ENCODE measurements at regions not wholly inside any gene's neighbourhood (a gene's known extent, or its start where the extent isn't known, plus 50 kb on each side); places are given as distances from the start of the nearest gene placed in this dataset.

DNA sequence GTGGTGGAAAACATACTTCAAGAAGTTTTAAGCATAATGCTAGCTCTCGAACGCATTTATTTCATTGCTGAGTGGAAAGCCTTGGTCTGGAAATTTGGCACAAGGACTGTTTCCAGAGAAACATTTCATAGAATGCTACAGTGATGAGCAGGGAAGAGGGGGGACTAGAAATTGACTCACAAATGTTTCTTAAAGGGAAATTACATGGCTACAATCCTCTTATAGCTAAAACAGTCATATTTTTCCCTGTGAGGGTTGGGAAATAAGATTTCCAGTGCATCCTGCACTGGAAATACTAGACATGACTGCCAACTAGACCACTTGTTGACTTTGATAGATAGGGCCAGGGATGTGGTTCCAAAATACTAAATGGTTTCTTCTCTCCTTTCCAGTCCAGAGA, 197.3 kb upstream of the RGS6 start:
- Histone ChIP-seq H3K4me1 (ENCODE audit: control insufficient read depth in 1 of 2, insufficient read depth in 2 of 2, low read length in 2 of 2) (no peaks in the 10 kb centered on the region), H3K4me3 (ENCODE audit: low read depth in 1 of 2, low read length in 2 of 2) (no peak overlapping the region), H3K9me3 (ENCODE audit: control insufficient read depth in 1 of 2, low read length in 2 of 2) (no peaks in the 10 kb centered on the region), H3K27ac (ENCODE audit: low read length) (no peak overlapping the region), H3K36me3 (ENCODE audit: control insufficient read depth in 1 of 2, insufficient read depth in 2 of 2, low read length in 2 of 2) (peaks cover 51 to 63% of the 10 kb centered on the region in 2 donors), H3K27me3 (ENCODE audit: low read depth, low read length) (no peaks in the 10 kb centered on the region)

DNA sequence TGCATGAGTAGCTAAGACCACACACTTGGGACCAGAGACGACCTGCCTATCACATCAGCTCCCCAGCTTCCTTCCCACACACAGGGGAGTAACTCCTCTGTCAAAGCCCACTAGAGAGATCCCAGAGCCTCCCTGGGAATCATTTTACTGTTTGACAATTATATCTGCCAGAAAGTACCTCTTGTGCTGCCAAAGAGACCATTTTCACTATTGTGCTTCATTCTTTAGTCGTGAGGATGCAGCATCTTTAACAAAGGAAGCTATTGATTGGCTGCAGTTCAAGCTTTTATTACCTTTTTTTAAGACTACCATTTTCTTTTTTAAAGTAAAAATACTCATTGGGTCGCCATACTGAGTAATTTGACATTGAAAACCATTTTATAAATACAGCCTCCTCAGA, 194.5 kb upstream of the RGS6 start:
- no peaks in the 10 kb centered on the region for H3K4me1 ChIP-seq (ENCODE audit: control insufficient read depth in 1 of 2, insufficient read depth in 2 of 2, low read length in 2 of 2)
- no peaks in the 10 kb centered on the region for H3K9me3 ChIP-seq (ENCODE audit: control insufficient read depth in 1 of 2, low read length in 2 of 2)
- no peak overlapping the region for H3K27ac ChIP-seq (ENCODE audit: low read length)
- H3K27me3 ChIP-seq (ENCODE audit: low read depth, low read length): no peaks in the 10 kb centered on the region
- H3K4me3 ChIP-seq (ENCODE audit: low read depth in 1 of 2, low read length in 2 of 2): no peak overlapping the region
- H3K36me3 ChIP-seq (ENCODE audit: control insufficient read depth in 1 of 2, insufficient read depth in 2 of 2, low read length in 2 of 2): peaks cover 31 to 47% of the 10 kb centered on the region in 2 donors

DNA sequence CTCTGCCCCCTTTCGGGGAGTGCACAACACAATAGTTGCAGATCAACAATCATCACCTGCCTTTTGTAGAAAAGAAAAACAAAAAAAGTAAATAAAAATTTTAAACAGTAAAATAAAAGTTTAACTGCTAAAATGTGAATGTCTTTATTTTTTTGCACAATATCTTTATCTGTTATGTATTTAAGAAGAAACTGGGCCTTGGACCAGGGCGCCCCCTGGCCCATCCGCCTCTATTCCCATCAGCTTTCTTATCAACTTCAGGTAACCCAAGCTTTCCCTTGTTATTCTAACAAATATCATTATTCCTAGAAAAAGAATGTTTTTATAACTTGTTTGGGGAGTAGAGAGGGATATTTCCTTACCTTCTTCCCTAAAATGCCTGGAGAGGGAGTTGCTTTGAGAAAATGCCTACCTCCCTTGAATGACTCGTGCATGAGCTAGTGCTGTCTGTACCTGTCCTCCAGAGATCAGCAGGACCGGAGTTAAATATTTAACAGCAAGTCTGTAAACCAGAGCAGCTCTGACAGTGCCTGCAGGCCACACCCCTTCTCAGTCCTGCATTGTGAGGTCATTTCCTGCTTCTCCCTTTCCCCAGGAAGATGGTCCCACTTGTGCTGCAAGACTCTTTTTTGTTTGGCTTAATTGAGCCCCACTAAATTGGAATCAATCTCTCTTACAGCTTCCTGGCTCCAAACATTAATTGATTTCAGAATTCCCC, 192.8 kb upstream of the RGS6 start:
- peaks cover 24 to 35% of the 10 kb centered on the region in 2 donors for H3K36me3 ChIP-seq (ENCODE audit: control insufficient read depth in 1 of 2, insufficient read depth in 2 of 2, low read length in 2 of 2)
- no peaks in the 10 kb centered on the region for H3K27me3 ChIP-seq (ENCODE audit: low read depth, low read length)
- no peak overlapping the region for H3K27ac ChIP-seq (ENCODE audit: low read length)
- H3K4me3 ChIP-seq (ENCODE audit: low read depth in 1 of 2, low read length in 2 of 2): no peak overlapping the region
- no peaks in the 10 kb centered on the region for H3K4me1 ChIP-seq (ENCODE audit: control insufficient read depth in 1 of 2, insufficient read depth in 2 of 2, low read length in 2 of 2)
- H3K9me3 ChIP-seq (ENCODE audit: control insufficient read depth in 1 of 2, low read length in 2 of 2): no peaks in the 10 kb centered on the region

DNA sequence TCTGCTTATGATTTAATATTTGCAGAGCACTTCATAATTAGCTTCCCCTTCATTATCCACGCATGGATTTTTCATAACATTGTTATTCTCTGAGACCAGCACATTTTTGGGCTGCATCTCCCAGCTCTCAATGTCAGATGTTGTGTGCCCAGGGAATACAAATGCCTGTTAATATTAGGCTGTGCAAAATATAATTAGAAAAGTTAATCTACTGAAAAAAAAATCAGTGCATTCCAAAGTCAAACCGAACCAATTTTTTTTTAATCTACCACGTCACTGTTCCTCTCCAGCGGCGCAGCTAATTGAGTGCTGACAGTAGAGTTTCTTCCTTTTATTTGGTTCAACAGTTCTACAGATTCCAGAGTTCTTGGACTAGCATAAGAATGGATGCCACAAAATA, 191.0 kb upstream of the RGS6 start:
- Histone ChIP-seq H3K4me1 (ENCODE audit: control insufficient read depth in 1 of 2, insufficient read depth in 2 of 2, low read length in 2 of 2) (no peaks in the 10 kb centered on the region), H3K4me3 (ENCODE audit: low read depth in 1 of 2, low read length in 2 of 2) (no peak overlapping the region), H3K27me3 (ENCODE audit: low read depth, low read length) (no peaks in the 10 kb centered on the region), H3K9me3 (ENCODE audit: control insufficient read depth in 1 of 2, low read length in 2 of 2) (no peaks in the 10 kb centered on the region), H3K27ac (ENCODE audit: low read length) (no peak overlapping the region), H3K36me3 (ENCODE audit: control insufficient read depth in 1 of 2, insufficient read depth in 2 of 2, low read length in 2 of 2) (peaks cover 12 to 21% of the 10 kb centered on the region in 2 donors)

DNA sequence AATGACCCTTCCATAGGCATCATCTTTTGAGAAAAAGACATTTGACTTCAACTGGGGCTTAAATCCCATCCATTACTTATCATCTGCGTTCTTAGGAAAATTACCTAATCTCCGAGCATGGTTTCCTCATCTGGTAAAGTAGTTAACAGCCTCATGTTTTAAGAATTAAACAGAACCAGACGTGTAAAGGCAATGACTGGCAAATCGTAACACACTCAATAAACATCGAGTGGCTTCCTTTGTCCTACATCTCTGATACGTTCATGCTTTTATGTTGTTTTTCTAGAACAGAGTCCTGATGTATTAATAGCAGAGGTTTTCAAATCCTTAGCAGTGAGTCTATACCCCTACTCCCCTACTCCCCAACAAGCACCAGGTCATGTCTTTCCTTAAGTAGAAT, 189.7 kb upstream of the RGS6 start:
- H3K27me3 ChIP-seq (ENCODE audit: low read depth, low read length): no peaks in the 10 kb centered on the region
- no peaks in the 10 kb centered on the region for H3K9me3 ChIP-seq (ENCODE audit: control insufficient read depth in 1 of 2, low read length in 2 of 2)
- peaks cover 7 to 13% of the 10 kb centered on the region in 2 donors for H3K36me3 ChIP-seq (ENCODE audit: control insufficient read depth in 1 of 2, insufficient read depth in 2 of 2, low read length in 2 of 2)
- no peaks in the 10 kb centered on the region for H3K4me1 ChIP-seq (ENCODE audit: control insufficient read depth in 1 of 2, insufficient read depth in 2 of 2, low read length in 2 of 2)
- no peak overlapping the region for H3K4me3 ChIP-seq (ENCODE audit: low read depth in 1 of 2, low read length in 2 of 2)
- H3K27ac ChIP-seq (ENCODE audit: low read length): no peak overlapping the region

DNA sequence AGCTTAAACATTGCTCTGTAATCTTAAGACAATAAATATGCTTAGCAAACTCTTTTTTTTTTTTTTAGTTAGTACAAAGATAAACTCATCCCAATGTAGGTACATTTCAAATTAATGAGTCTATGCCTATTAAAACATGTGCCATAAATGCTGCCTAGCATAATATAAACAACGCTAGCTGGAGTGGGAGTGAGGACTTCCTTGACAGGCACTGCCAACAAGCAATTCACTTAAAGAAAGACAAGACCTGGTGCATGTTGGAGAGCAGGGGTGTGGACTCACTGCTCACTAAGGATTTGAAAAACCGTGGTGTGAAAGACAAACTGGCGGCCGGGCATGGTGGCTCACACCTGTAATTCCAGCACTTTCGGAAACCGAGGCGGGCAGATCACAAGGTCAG, 187.2 kb upstream of the RGS6 start:
- Histone ChIP-seq H3K27ac (ENCODE audit: low read length) (no peak overlapping the region), H3K9me3 (ENCODE audit: control insufficient read depth in 1 of 2, low read length in 2 of 2) (peaks cover 6 to 9% of the 10 kb centered on the region in 2 donors), H3K27me3 (ENCODE audit: low read depth, low read length) (no peaks in the 10 kb centered on the region), H3K36me3 (ENCODE audit: control insufficient read depth in 1 of 2, insufficient read depth in 2 of 2, low read length in 2 of 2) (no peaks in the 10 kb centered on the region), H3K4me3 (ENCODE audit: low read depth in 1 of 2, low read length in 2 of 2) (no peak overlapping the region), H3K4me1 (ENCODE audit: control insufficient read depth in 1 of 2, insufficient read depth in 2 of 2, low read length in 2 of 2) (no peaks in the 10 kb centered on the region)

DNA sequence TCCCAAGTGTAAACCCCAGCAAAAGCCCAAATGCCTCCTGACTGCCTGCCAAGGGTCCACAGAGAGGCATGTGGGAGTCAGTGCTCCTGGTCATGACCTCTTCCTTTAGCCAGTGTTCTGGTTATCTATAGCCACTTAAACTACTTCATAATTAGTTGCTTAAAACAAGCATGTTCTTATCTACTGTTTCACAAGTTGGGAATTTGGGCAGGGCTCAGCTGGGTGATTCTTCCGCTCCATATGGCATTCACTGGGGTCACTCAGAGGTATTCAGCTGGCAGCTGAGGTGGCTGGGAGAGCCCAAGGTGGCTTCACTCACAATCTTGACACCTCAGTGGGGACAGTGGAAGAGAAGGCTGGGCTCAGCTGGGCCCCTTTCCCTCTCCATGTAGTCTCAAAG, 184.0 kb upstream of the RGS6 start:
- Histone ChIP-seq H3K9me3 (ENCODE audit: control insufficient read depth in 1 of 2, low read length in 2 of 2) (peaks cover 6 to 9% of the 10 kb centered on the region in 2 donors), H3K27ac (ENCODE audit: low read length) (no peak overlapping the region), H3K4me3 (ENCODE audit: low read depth in 1 of 2, low read length in 2 of 2) (no peak overlapping the region), H3K27me3 (ENCODE audit: low read depth, low read length) (no peaks in the 10 kb centered on the region), H3K4me1 (ENCODE audit: control insufficient read depth in 1 of 2, insufficient read depth in 2 of 2, low read length in 2 of 2) (peaks cover 1 to 5% of the 10 kb centered on the region in 2 donors), H3K36me3 (ENCODE audit: control insufficient read depth in 1 of 2, insufficient read depth in 2 of 2, low read length in 2 of 2) (no peaks in the 10 kb centered on the region)

DNA sequence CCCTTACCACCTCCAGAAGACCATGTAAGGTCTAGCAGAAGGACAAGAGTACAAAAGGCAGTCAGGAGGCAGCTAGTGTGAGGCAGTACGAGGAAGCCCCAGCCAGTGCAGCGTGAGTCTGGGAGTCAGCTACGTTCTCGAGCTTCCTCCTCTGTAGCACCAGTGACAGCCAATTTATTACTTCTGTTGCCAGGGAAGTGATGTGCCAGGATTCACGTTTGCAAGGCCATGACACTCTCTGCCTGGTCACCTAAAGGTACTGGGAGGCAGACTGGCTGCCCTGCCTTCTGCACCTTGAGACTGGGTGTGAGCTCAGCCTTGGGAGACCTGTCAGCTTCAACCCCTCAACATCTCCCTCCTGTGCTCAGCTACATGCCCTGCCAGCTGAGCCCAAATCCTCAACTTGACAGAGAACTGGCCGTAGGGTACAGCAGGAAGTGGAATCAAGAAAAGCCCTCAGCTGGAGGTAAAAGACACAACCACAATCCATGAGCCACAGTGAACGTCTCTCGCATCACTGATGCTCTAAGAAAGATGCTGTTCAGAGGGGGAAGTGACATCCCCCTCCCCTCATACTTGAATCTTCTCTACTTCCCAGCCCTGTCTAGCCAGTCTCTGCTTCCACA, 182.5 kb upstream of the RGS6 start:
- Histone ChIP-seq H3K27ac (ENCODE audit: low read length) (no peak overlapping the region), H3K4me1 (ENCODE audit: control insufficient read depth in 1 of 2, insufficient read depth in 2 of 2, low read length in 2 of 2) (peaks cover 4 to 8% of the 10 kb centered on the region in 2 donors), H3K27me3 (ENCODE audit: low read depth, low read length) (no peaks in the 10 kb centered on the region), H3K9me3 (ENCODE audit: control insufficient read depth in 1 of 2, low read length in 2 of 2) (peaks cover 6 to 9% of the 10 kb centered on the region in 2 donors), H3K4me3 (ENCODE audit: low read depth in 1 of 2, low read length in 2 of 2) (no peak overlapping the region), H3K36me3 (ENCODE audit: control insufficient read depth in 1 of 2, insufficient read depth in 2 of 2, low read length in 2 of 2) (no peaks in the 10 kb centered on the region)

DNA sequence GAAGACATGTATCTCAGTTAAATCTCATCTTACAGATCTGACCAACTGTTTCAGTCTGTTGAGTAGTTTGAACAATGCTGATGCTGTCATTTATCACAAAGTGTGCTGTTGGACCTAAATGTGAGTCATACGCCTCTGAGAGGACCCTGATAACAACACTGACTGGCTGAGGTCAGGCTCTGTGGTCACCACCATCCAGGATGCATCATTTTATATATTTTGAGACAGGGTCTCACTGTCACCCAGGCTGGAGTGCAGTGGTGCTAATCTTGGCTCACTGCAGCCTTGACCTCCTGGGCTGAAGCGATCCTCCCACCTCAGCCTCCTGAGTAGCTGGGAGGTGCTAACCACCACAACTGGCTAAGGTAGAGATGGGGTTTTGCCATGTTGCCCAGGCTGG, 181.0 kb upstream of the RGS6 start:
- Histone ChIP-seq H3K9me3 (ENCODE audit: control insufficient read depth in 1 of 2, low read length in 2 of 2) (peaks cover 6 to 9% of the 10 kb centered on the region in 2 donors), H3K27ac (ENCODE audit: low read length) (no peak overlapping the region), H3K4me1 (ENCODE audit: control insufficient read depth in 1 of 2, insufficient read depth in 2 of 2, low read length in 2 of 2) (peaks cover 4 to 8% of the 10 kb centered on the region in 2 donors), H3K4me3 (ENCODE audit: low read depth in 1 of 2, low read length in 2 of 2) (no peak overlapping the region), H3K27me3 (ENCODE audit: low read depth, low read length) (no peaks in the 10 kb centered on the region), H3K36me3 (ENCODE audit: control insufficient read depth in 1 of 2, insufficient read depth in 2 of 2, low read length in 2 of 2) (no peaks in the 10 kb centered on the region)

DNA sequence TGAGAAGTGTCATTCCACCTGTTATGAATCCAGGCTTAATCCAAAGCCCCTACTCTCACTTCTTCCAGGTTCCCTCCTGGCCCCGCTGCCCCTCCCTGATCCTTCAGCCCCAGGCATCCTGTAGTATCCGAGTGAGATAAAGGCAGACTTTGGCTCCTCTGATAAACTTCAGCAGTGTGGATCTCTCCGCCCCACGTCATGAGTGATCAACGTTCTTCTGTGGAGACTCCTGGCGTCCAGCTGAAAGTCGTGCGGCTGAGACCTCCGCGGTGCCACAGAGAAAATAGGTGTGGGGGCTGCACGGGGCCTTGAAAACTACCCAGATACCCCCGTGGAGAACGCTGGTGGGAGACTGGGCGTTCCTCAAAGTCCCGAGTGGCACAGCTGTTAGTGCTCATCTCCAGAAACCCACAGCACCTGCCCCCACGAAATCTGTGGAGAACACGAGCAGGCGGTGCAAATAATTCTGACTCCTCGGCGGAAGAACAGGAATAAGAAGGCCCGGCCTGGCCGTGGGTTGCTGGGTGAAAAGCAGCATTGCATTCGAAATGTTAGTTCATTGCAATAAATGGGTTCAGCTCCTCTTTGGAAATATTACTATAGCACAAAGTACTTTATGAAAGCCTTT, 180.0 kb upstream of the RGS6 start:
- Histone ChIP-seq H3K27ac (ENCODE audit: low read length) (no peak overlapping the region), H3K9me3 (ENCODE audit: control insufficient read depth in 1 of 2, low read length in 2 of 2) (peaks cover 6 to 9% of the 10 kb centered on the region in 2 donors), H3K4me3 (ENCODE audit: low read depth in 1 of 2, low read length in 2 of 2) (no peak overlapping the region), H3K4me1 (ENCODE audit: control insufficient read depth in 1 of 2, insufficient read depth in 2 of 2, low read length in 2 of 2) (peaks cover 4 to 8% of the 10 kb centered on the region in 2 donors), H3K36me3 (ENCODE audit: control insufficient read depth in 1 of 2, insufficient read depth in 2 of 2, low read length in 2 of 2) (no peaks in the 10 kb centered on the region), H3K27me3 (ENCODE audit: low read depth, low read length) (no peaks in the 10 kb centered on the region)

DNA sequence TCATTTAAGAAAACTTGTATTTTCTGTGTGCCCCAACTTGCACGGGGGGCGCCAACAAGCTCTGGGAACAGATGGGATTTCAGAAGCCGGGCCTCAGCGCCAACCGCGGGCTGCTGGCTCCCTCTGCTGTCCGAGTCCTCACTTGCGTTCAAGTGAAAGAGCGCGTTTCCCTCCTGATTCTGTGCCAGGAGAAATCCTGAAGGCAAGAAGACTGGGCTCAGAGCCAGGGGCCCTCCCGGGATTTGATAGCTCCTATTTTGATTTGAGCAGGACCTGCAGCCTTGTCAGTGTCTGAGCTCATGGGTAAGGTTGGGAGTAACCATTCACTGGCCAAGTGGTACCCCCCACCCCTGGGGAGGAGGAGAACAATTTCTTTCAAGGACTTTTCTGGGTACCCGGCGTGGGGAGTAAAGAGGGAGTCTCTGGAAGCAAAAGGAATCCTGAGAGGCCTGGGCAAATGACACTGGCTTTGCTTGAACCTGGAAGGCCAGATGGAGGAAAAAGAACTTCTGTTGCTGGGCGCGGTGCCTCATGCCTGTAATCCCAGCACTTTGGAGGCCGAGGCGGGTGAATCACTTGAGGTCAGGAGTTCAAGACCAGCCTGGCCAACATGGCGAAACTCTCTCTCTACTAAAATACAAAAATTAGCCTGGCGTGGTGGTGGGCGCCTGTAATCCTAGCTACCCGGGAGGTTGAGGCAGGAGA, 179.0 kb upstream of the RGS6 start:
- peaks cover 1 to 3% of the 10 kb centered on the region in 2 donors for H3K9me3 ChIP-seq (ENCODE audit: control insufficient read depth in 1 of 2, low read length in 2 of 2)
- peaks cover 4 to 8% of the 10 kb centered on the region in 2 donors for H3K4me1 ChIP-seq (ENCODE audit: control insufficient read depth in 1 of 2, insufficient read depth in 2 of 2, low read length in 2 of 2)
- H3K4me3 ChIP-seq (ENCODE audit: low read depth in 1 of 2, low read length in 2 of 2): no peak overlapping the region
- H3K36me3 ChIP-seq (ENCODE audit: control insufficient read depth in 1 of 2, insufficient read depth in 2 of 2, low read length in 2 of 2): no peaks in the 10 kb centered on the region
- H3K27me3 ChIP-seq (ENCODE audit: low read depth, low read length): no peaks in the 10 kb centered on the region
- H3K27ac ChIP-seq (ENCODE audit: low read length): no peak overlapping the region
